GM18511 (cell line): ENCODE measurements at regions not wholly inside any gene's neighbourhood (a gene's known extent, or its start where the extent isn't known, plus 50 kb on each side); places are given as distances from the start of the nearest gene placed in this dataset.

Experiments
- ATAC-seq: cut with Tn5 transposase; IDR thresholded peaks from one replicate; pipeline ENCODE4 v1.9.1; 2021; ENCODE audit warnings: mild to moderate bottlenecking, moderate library complexity; ENCODE audit not compliant: unreplicated experiment

DNA sequence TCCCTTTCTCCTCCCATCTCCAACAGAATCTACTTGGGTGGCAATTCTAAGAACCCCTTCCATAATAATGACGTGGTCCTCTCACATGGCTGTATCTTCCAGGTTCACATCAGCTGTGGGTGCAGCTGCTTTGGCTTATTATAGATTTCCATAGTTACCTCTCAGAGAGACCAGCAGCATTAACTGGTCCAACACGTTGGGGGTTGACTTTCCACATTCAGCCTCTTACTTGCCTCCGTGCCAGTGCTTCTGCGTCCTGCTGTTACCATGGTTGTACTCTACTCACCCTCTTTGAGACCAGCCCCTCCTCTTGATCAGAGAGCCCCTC is 570.7 kb downstream of the PLCL1 start:
- no peak for ATAC-seq

GRCh38 chr2:198374375-198375082 is 570.1 kb downstream of the PLCL1 start:
- no peak for ATAC-seq

DNA sequence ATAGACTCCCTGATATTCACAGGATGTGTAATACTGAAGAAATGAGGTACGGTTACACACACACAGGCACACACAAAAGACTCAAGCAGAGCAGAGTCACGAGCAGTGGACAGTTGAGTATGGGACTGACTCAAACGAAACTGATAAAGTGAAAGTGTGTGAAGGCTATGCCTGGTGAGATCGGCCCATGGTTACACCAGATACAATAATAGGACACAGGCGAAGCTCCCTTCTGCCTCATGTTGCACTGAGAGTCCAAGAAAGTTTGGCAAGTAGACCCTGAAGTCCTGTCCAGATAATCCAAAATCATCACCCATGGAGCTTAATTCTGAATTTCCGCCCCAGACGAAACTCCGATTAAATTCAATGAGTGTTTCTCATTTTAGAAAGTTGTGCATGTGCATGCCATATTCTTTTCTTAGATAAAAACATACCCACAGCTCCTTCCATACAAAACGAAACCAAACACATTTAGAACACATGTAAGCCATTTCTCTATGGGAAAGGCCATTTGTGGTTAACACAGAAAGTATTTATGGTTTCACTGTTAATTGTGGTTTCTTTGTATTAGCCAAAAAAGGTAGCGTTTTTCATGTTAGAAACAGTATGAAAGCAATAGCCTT is 567.6 kb downstream of the PLCL1 start:
- ATAC-seq = peak; percentile 98

DNA sequence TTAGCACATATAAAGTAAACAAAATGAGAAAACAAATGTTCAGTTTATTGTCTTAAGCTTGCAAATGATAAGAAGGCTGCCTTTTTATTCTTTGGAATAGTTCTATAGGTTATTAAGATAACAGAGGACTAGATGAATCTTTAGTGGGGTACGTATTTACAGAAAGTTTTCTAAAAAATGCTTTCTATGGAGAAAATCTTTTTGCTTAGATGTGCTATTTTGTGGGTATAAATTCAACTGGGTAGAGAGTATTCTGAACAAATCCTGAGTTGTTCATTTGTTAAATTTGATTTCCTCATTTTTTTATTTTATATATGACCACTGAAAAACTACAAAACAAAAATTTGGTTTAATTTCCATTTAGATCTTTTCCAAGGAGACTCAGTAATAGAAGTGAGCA is 566.9 kb downstream of the PLCL1 start:
- ATAC-seq = no peak

DNA sequence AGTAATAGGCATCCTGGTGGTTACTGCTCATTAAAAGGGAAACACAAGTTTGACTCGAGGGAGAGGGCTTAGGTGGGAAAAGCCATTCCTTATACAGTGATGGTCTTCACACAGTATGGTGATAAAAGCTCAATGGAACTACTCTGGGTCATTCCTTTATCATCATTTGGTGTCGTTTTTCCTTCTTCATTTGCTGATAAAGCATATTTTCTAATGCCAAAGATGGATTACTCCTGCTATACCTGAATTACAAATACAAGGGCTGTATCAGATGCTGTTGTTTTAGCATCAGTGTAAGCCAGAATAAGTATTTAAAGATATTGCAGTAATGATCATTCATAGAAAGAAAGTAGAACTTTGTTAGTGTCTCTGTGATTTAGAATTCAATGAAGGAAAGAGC is 563.7 kb downstream of the PLCL1 start:
- ATAC-seq = no peak

DNA sequence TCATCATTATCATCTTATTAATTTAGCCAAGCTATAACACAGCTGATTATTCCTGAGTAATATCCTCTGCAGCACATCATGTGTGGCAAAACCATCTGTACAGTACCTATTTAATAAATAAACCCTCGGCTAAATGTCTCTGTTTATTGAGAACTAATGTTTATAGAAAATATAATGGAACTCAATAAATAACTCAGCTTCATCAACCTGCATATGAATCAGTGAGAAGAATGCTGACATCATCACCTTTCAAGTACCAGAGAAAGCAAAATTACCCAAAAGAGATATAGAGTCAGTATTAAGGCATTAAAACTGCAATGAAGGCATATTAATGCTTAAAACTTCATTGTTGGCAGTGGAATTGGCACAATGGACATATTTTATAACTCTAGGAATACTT is 558.3 kb downstream of the PLCL1 start:
- no peak for ATAC-seq

GRCh38 chr2:198359308-198359707 is 554.9 kb downstream of the PLCL1 start:
- no peak for ATAC-seq

GRCh38 chr2:198356157-198356556 is 551.8 kb downstream of the PLCL1 start:
- no peak for ATAC-seq

DNA sequence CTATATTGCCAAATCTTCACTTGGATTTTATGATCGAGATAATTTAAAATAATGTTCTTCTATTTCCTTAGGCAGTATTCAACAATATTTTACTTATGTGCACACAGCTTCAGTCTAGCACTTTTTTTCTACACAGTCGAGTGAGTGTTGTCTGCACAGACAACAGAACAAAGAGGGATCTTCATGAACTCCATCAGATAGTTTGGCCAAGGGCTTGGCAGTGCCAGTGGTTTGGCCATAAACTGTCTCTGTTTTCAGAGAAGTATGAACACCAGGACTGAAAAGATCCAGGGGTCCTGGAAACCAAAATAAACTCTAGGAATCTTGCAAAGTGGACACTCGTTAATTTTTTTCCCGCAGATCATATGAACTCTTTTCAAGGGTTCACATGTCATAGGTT is 547.3 kb downstream of the PLCL1 start:
- no peak for ATAC-seq

GRCh38 chr2:198347946-198348345 is 543.6 kb downstream of the PLCL1 start:
- no peak for ATAC-seq

DNA sequence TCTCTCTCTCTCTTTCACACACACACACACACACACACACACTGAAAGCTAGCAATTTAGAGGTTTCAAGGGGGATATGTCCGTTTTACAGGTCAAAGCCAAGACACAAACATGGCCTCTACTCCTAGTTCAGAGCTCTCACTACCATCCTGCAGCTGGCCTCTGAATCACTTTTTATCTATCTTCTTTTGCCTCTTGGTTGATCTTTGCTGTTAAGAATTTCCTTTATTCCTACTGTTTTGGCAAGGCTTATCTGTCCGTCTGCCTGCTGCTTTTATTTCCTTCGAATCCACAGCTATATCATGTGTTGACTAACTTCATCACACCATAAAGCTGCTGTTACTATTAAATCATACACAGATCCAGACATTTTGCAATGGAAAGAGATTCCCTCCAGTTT is 543.0 kb downstream of the PLCL1 start:
- no peak for ATAC-seq

DNA sequence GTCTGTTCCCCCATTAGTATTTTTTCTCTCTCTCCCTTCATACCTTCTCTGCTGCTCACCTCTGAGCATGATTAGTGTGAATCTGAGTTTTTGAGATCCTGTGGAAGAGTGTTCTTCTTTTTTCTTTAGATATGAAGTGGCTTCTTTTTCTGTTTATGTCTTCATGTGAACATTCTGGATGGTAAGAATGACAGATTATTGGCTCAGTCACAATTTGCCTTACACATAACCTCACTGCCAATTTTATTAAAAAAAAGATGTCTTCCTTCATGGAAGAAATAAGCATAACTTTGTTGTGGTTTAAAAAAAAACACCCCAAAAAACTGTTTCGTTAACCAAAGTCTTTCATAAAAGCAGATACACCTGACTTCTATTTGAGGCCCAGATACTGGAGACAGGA is 539.1 kb downstream of the PLCL1 start:
- ATAC-seq = no peak

DNA sequence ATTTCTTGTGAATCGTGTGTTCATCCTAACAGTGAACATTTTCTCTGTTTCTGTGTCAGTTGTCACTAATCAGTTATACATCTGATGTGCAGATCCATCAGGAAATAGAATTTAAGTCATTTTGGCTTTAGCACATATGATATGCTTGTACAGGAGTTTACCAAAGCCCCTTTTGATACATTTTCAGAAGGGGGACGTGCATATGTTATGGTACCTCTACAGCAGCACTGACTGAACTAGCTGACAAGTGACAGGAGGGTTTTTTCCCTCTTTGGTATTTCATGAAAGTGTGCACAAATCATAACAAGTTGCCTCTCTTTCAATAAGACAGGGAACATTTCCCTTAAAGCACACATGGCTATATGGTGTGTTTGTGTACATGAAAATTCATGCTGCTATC is 536.5 kb downstream of the PLCL1 start:
- no peak for ATAC-seq

DNA sequence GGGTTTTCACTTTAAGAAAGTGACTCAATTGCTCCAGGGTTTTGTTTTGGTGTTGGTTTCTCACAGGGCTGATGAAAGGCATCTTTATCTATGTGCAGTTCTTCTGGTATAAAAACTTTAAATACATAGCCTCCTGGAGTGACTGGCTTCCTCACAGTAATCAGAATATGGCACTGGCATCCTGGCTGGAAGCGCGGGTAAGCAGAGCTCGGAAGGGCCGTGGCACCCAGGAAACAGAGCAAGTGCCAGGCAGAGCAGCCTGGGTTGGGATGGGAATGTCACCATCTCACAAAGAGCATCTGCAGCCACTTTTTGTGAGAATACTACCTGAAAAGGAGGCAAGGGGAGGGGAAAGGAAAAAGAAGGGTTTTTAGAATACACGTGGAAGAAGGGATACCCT is 534.7 kb downstream of the PLCL1 start:
- ATAC-seq = no peak

- no peak for ATAC-seq
Measured at GRCh38 chr2:198337368-198337767, 533.0 kb downstream of the PLCL1 start.

DNA sequence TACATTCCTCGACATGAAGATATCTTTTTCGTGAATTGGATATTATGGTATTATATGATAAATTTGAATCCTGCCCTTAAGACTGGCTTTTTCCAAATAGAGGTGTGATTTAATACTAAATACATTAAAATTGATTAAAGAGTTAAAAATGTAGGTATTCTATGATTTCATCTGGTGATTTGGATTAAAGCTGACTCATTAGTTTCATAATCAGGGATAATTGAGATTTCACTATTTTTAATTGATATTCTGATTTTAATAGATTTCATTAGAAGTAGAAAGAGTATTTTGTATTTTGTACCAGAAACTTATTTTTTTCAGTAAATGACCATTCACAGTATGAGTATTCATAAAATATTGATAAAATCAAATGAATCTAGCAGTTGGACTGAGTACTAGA is 524.1 kb downstream of the PLCL1 start:
- ATAC-seq = no peak

- ATAC-seq = no peak
Measured at GRCh38 chr2:198327526-198327925, 523.1 kb downstream of the PLCL1 start.

GRCh38 chr2:198326431-198326830 is 522.0 kb downstream of the PLCL1 start:
- ATAC-seq = no peak

- no peak for ATAC-seq
Measured at GRCh38 chr2:198325359-198325758, 521.0 kb downstream of the PLCL1 start.

- no peak for ATAC-seq
Measured at GRCh38 chr2:198324071-198324470, 519.7 kb downstream of the PLCL1 start.

DNA sequence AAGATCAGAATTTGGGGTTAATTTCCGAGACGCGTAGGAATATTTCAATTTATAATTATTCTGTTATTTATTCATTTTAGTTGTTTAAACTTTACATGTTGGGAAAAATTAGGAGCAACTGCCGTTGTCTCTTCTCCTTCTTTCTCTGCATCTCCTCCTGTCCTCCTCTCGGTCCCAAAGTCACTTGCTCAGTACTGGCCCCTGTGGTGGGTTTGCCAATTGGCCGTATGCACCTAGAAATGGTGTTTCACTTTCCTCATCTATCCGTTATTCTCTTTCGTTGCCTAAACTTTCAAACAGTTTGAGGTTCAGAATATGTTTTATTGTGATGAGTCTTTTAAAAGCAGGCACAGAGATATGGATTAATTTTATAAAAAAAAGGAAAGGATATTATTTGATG is 517.9 kb downstream of the PLCL1 start:
- ATAC-seq = no peak

- no peak for ATAC-seq
Measured at GRCh38 chr2:198321522-198322088, 517.2 kb downstream of the PLCL1 start.
